GM19035 (cell line): ENCODE measurements at regions not wholly inside any gene's neighbourhood (a gene's known extent, or its start where the extent isn't known, plus 50 kb on each side); places are given as distances from the start of the nearest gene placed in this dataset.
"Not testable (repeated sequence)": the region's sequence is repeated elsewhere in the genome, so short reads cannot be mapped to it uniquely, and the experiment has no call there.

ENCODE experiments used
- ATAC-seq: cut with Tn5 transposase; IDR thresholded peaks from one replicate; pipeline ENCODE4 v1.9.1; 2021; ENCODE audit not compliant: unreplicated experiment

GRCh38 chr1:73511038-73511437, 686.9 kb downstream of the LRRIQ3 start:
- ATAC-seq, result no peak

GRCh38 chr1:73500154-73500553, 697.8 kb downstream of the LRRIQ3 start:
- ATAC-seq, result no peak

GRCh38 chr1:73499671-73500070, 698.3 kb downstream of the LRRIQ3 start:
- ATAC-seq, result no peak

- ATAC-seq, result no peak
Observed at GRCh38 chr1:73491621-73492020, 706.4 kb downstream of the LRRIQ3 start.

- no peak for ATAC-seq
Observed at GRCh38 chr1:73475316-73475870, 722.6 kb downstream of the LRRIQ3 start.

- no peak for ATAC-seq
Observed at GRCh38 chr1:73472810-73473209, 725.2 kb downstream of the LRRIQ3 start.

GRCh38 chr1:73467731-73468130, 730.2 kb downstream of the LRRIQ3 start:
- no peak for ATAC-seq

- no peak for ATAC-seq
Observed at GRCh38 chr1:73463873-73464272, 734.1 kb downstream of the LRRIQ3 start.

- no peak for ATAC-seq
Observed at GRCh38 chr1:73452522-73452921, 745.5 kb downstream of the LRRIQ3 start.

- not testable (repeated sequence) for ATAC-seq
Observed at GRCh38 chr1:73450668-73451067, 747.3 kb downstream of the LRRIQ3 start.

- no peak for ATAC-seq
Observed at GRCh38 chr1:73411479-73411878, 786.5 kb downstream of the LRRIQ3 start.

GRCh38 chr1:73401666-73402065, 796.3 kb downstream of the LRRIQ3 start:
- ATAC-seq, result no peak

- no peak for ATAC-seq
Observed at GRCh38 chr1:73382966-73383365, 815.0 kb downstream of the LRRIQ3 start.

- no peak for ATAC-seq
Observed at GRCh38 chr1:73366734-73367413, 831.1 kb downstream of the LRRIQ3 start.

- no peak for ATAC-seq
Observed at GRCh38 chr1:73359001-73359400, 839.0 kb downstream of the LRRIQ3 start.

- no peak for ATAC-seq
Observed at GRCh38 chr1:73356485-73356884, 841.5 kb downstream of the LRRIQ3 start.

GRCh38 chr1:73343947-73344346, 854.0 kb downstream of the LRRIQ3 start:
- no peak for ATAC-seq

- ATAC-seq, result no peak
Observed at GRCh38 chr1:73333847-73334503, 864.0 kb downstream of the LRRIQ3 start.

GRCh38 chr1:73331726-73332125, 866.2 kb downstream of the LRRIQ3 start:
- ATAC-seq, result no peak

- ATAC-seq, result no peak
Observed at GRCh38 chr1:73327998-73328397, 870.0 kb downstream of the LRRIQ3 start.

GRCh38 chr1:73327180-73327793, 870.7 kb downstream of the LRRIQ3 start:
- ATAC-seq, result no peak

- ATAC-seq, result no peak
Observed at GRCh38 chr1:73326663-73327062, 871.3 kb downstream of the LRRIQ3 start.
